ENCODE measurements at regions not wholly inside any gene's neighbourhood (a gene's known extent, or its start where the extent isn't known, plus 50 kb on each side); places are given as distances from the start of the nearest gene placed in this dataset.

- DNase-seq (ENCODE audit: extremely low read depth in 1 of 4, low spot score in 3 of 4) (no peak), ATAC-seq (no peak), FAIRE-seq (no peak)
- no TSS peak for BruUV-seq (replicated peaks)
- Histone ChIP-seq H2AFZ (ENCODE audit: low read depth, low read length) (no peak overlapping the region), H3K9me1 (ENCODE audit: control insufficient read depth, insufficient read depth, low read length) (no peaks in the 10 kb centered on the region), H3K4me1 (replicated peaks in 1 of 2; ENCODE audit: control insufficient read depth in 2 of 2, insufficient read depth in 2 of 2, low read length in 2 of 2) (peaks cover 2 to 11% of the 10 kb centered on the region in 2 experiments; a peak in 3 of 5 replicates), H3K36me3 (ENCODE audit: control insufficient read depth, insufficient read depth, low read length) (no peaks in the 10 kb centered on the region), H3K27me3 (ENCODE audit: control insufficient read depth in 2 of 2, insufficient read depth in 2 of 2, low read length in 2 of 2) (no peaks in the 10 kb centered on the region), H4K20me1 (replicated peaks; ENCODE audit: control insufficient read depth, insufficient read depth, low read length) (no peaks in the 10 kb centered on the region), H3K9me3 (replicated peaks; ENCODE audit: control insufficient read depth, insufficient read depth, low read depth, low read length) (no peaks in the 10 kb centered on the region), H3K4me3 (no peak overlapping the region), H3K9ac (ENCODE audit: insufficient read depth in 1 of 2, low read depth in 2 of 2, low read length in 2 of 2) (no peak overlapping the region), H3K4me2 (ENCODE audit: insufficient read depth, low read length) (no peak overlapping the region), H3K27ac (ENCODE audit: extremely low read depth, low read depth, low read length) (no peak overlapping the region), H3K79me2 (ENCODE audit: control insufficient read depth, insufficient read depth, low read length) (no peaks in the 10 kb centered on the region)
- POLR2A ChIA-PET: interaction anchor here (0.6 kb wide), 1 partner anchor 11 kb away, joined by 4 read pairs; no protein-coding TSS in a partner anchor
- intact Hi-C loops (cut with micrococcal nuclease) (no loop called here), in situ Hi-C loops (cut with MboI) (no loop called here)
- TF ChIP-seq ZNF316 (IDR thresholded peaks at IDR 0.05) (peak; percentile 22; the same call in 1 of the 2 replicates), TAF9B (IDR thresholded peaks at IDR 0.05; ENCODE audit: partially characterized antibody) (no peak)
- CTCF ChIA-PET (ENCODE audit: low intra/inter-chr PET ratio): no interaction called here
- WGBS (ENCODE audit: insufficient coverage, low coverage, missing lambda C conversion rate): 100% methylated on average over 4 of the region's 38 CpGs
Measured at GRCh38 chr10:128540128-128540762, 414.0 kb upstream of the MKI67 start.

DNA sequence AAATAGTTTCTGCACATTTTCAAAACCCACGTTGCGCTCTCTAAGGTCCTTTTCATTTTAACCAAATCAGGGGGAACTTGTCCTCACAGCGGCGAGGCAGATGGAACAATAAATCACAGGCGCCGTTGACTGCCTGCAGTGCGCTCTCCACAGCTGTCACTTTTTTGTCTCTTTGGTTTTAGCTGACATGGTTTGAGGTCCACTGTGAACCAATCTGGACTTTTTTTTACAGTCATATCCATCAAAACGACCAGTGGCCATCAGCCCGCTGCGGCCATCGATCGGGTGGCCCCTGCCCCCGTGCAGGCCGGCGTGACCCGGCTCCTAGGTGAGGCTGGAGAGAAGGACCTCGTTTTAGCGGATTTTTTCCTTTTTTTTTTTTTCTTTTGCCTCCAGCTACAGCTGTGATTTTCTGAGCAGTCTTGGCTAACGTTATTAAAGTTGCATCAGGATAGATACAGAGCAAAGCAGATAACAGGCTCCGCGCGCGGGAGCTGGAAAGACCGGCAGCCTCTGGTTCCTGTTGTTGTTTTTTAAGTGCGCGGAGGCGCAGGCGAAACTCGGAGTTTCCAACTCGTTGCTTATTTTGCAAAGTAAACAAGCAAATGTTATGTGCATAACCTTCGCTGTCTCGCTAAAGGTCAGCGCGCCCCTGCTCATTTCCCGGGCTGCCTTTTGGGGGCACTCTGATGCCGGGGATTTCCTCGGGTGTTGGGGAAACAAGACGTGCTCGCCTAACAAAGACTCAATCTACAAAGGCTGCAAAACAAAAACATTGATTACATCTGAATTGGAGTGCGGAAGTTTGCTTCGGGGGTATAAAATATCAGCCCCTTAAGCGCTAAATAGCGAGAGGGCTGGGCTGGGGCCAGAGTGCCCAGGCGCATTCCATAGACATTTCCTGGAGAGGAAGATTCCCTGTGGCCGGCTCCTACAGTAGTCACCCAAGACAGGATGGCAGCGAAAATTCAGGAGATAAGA is 414.8 kb upstream of the MKI67 start:
- intact Hi-C loops (cut with micrococcal nuclease) (no loop called here), in situ Hi-C loops (cut with MboI) (no loop called here)
- no TSS peak for BruUV-seq (replicated peaks)
- H3K9ac ChIP-seq (ENCODE audit: insufficient read depth in 1 of 2, low read depth in 2 of 2, low read length in 2 of 2): no peak overlapping the region
- no peaks in the 10 kb centered on the region for H3K79me2 ChIP-seq (ENCODE audit: control insufficient read depth, insufficient read depth, low read length)
- no peak overlapping the region for H3K4me3 ChIP-seq
- DNase-seq (ENCODE audit: extremely low read depth in 1 of 4, low spot score in 3 of 4) (no peak), ATAC-seq (no peak), FAIRE-seq (no peak)
- WGBS (ENCODE audit: insufficient coverage, low coverage, missing lambda C conversion rate): 77% methylated on average over 9 of the region's 46 CpGs
- H2AFZ ChIP-seq (ENCODE audit: low read depth, low read length): no peak overlapping the region
- H4K20me1 ChIP-seq (replicated peaks; ENCODE audit: control insufficient read depth, insufficient read depth, low read length): no peaks in the 10 kb centered on the region
- H3K36me3 ChIP-seq (ENCODE audit: control insufficient read depth, insufficient read depth, low read length): no peaks in the 10 kb centered on the region
- TF ChIP-seq RAD21 (CRISPR knock-in tag; conservative IDR thresholded peaks at IDR 0.05 in 1 of 2, IDR thresholded peaks at IDR 0.05 in 1 of 2) (0 out of 4 replicates have a peak, but pooled peaks of 1 of the 2 experiments have one; percentile 15), MTA1 (IDR thresholded peaks at IDR 0.05; ENCODE audit: borderline replicate concordance) (no peak), RBM34 (IDR thresholded peaks at IDR 0.05; ENCODE audit: borderline replicate concordance, insufficient read depth, low read length) (no peak), RBM22 (IDR thresholded peaks at IDR 0.05; ENCODE audit: low read depth, low read length, poor library complexity, severe bottlenecking) (no peak)
- no peak overlapping the region for H3K4me2 ChIP-seq (ENCODE audit: insufficient read depth, low read length)
- ChIA-PET POLR2A (interaction anchor here (0.6 kb wide), 1 partner anchor 10 kb away, joined by 4 read pairs; no protein-coding TSS in a partner anchor), CTCF (ENCODE audit: low intra/inter-chr PET ratio) (no interaction called here)
- no peaks in the 10 kb centered on the region for H3K27me3 ChIP-seq (ENCODE audit: control insufficient read depth in 2 of 2, insufficient read depth in 2 of 2, low read length in 2 of 2)
- no peaks in the 10 kb centered on the region for H3K9me3 ChIP-seq (replicated peaks; ENCODE audit: control insufficient read depth, insufficient read depth, low read depth, low read length)
- H3K27ac ChIP-seq (ENCODE audit: extremely low read depth, low read depth, low read length): no peak overlapping the region
- no peaks in the 10 kb centered on the region for H3K9me1 ChIP-seq (ENCODE audit: control insufficient read depth, insufficient read depth, low read length)
- H3K4me1 ChIP-seq (replicated peaks in 1 of 2; ENCODE audit: control insufficient read depth in 2 of 2, insufficient read depth in 2 of 2, low read length in 2 of 2): peaks cover 5 to 11% of the 10 kb centered on the region in 2 experiments; a peak in 3 of 5 replicates

Data from K562 (cell line).